Cardiac fibroblast (primary cell): ENCODE measurements at regions not wholly inside any gene's neighbourhood (a gene's known extent, or its start where the extent isn't known, plus 50 kb on each side); places are given as distances from the start of the nearest gene placed in this dataset.

Source experiments
- DNase-seq, 2 donors: peaks; one replicate each; pipeline versions ENCODE4 v3.0.0 to v3.0.0-alpha.2; 2010; ENCODE audit warnings: low read depth in 2 of 2
- H3K4me3 ChIP-seq, 2 donors: replicated peaks in 1 of 2; 1 replicate in 1 of 2; 2 replicates in 1 of 2; pipeline ENCODE4 v1.5.1; 2011; ENCODE audit warnings: low read depth in 2 of 2, low read length in 2 of 2, mild to moderate bottlenecking in 2 of 2, moderate library complexity in 1 of 2
- CTCF ChIP-seq: IDR thresholded peaks from one replicate; pipeline ENCODE4 v1.5.1; 2011; ENCODE audit warnings: low read depth, mild to moderate bottlenecking, low read length, inconsistent platforms

GRCh38 chr13:82129281-82129680 lies 1753.0 kb downstream of the SLITRK1 start:
- H3K4me3 ChIP-seq: no peak overlapping the region
- DNase-seq: no peak
- TF ChIP-seq CTCF: no peak

GRCh38 chr13:82118589-82118988 lies 1763.7 kb downstream of the SLITRK1 start:
- DNase-seq: no peak
- no peak overlapping the region for H3K4me3 ChIP-seq
- no peak for TF ChIP-seq CTCF

GRCh38 chr13:82116422-82116989 lies 1765.8 kb downstream of the SLITRK1 start:
- no peak for DNase-seq

GRCh38 chr13:82115391-82115790 lies 1766.9 kb downstream of the SLITRK1 start:
- DNase-seq: no peak
- TF ChIP-seq CTCF: no peak
- H3K4me3 ChIP-seq: no peak overlapping the region

More at GRCh38 chr13:82116422-82116989, 1765.8 kb downstream of the SLITRK1 start:
- TF ChIP-seq CTCF: no peak
- H3K4me3 ChIP-seq: no peak overlapping the region

GRCh38 chr13:82096256-82096655 lies 1755.3 kb upstream of the SPRY2 start:
- no peak for TF ChIP-seq CTCF
- H3K4me3 ChIP-seq: no peak overlapping the region
- no peak for DNase-seq

- TF ChIP-seq CTCF: no peak
- no peak overlapping the region for H3K4me3 ChIP-seq
- DNase-seq: no peak
These were observed 1751.4 kb upstream of the SPRY2 start for GRCh38 chr13:82092312-82092711.

GRCh38 chr13:82088781-82089180 lies 1747.9 kb upstream of the SPRY2 start:
- no peak for DNase-seq
- no peak for TF ChIP-seq CTCF
- no peak overlapping the region for H3K4me3 ChIP-seq
